Ovary (tissue), 3 donors: ENCODE measurements at regions not wholly inside any gene's neighbourhood (a gene's known extent, or its start where the extent isn't known, plus 50 kb on each side); places are given as distances from the start of the nearest gene placed in this dataset.

Source experiments
- EP300 ChIP-seq: sonication (generic); formaldehyde crosslinking; IDR thresholded peaks from one replicate; pipeline ENCODE4 v1.6.1; 2017; ENCODE audit warnings: antibody characterized with exemption
- POLR2A ChIP-seq: fragments of 450-650 bp; IDR thresholded peaks from one replicate; pipeline ENCODE4 v1.6.1; 2017; ENCODE audit warnings: antibody characterized with exemption, mild to moderate bottlenecking, moderate library complexity
- TF ChIP-seq, protein P1 (sequence below), 3 donors: fragments of 450-650 bp in 2 of 3; fragments of 200-600 bp in 1 of 3; IDR thresholded peaks; one replicate each; pipeline versions ENCODE4 v1.5.1 to v1.8.0; 2016 to 2022; ENCODE audit warnings: antibody characterized with exemption in 3 of 3, mild to moderate bottlenecking in 1 of 3
- donor health status: DM: no; HTN: no; CAD: no.

DNA sequence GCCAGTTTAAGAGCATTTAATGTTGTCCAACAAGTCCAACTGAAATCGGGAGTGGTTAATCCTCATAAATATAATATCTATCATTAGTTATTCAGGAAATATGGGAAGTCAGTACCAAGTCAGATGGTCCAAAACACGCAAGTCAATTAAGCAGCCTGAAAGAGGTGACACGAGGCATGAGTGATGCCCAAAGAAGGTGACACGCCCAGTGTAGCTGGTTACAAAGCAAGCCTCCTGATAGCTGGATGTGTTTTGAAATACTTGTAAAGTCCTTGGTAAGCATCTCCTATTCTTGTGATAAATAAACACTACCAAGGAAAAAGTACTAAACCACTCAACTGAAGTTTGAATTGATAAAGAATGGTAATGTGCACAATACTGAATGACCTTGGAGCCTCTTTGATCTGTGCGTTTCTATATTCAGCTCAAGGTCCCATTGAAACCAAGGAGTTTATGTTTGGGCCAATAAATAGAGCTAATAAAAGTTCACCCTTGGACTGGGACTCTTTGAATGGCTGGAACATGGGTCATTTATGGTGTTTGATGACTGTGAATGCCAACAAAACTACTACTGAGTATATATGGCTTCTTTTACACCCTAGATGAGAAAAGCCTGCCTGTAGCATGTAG is 93.2 kb upstream of the KLF3 start:
- TF ChIP-seq, protein P1, sequence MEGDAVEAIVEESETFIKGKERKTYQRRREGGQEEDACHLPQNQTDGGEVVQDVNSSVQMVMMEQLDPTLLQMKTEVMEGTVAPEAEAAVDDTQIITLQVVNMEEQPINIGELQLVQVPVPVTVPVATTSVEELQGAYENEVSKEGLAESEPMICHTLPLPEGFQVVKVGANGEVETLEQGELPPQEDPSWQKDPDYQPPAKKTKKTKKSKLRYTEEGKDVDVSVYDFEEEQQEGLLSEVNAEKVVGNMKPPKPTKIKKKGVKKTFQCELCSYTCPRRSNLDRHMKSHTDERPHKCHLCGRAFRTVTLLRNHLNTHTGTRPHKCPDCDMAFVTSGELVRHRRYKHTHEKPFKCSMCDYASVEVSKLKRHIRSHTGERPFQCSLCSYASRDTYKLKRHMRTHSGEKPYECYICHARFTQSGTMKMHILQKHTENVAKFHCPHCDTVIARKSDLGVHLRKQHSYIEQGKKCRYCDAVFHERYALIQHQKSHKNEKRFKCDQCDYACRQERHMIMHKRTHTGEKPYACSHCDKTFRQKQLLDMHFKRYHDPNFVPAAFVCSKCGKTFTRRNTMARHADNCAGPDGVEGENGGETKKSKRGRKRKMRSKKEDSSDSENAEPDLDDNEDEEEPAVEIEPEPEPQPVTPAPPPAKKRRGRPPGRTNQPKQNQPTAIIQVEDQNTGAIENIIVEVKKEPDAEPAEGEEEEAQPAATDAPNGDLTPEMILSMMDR (IDR thresholded peaks at IDR 0.05) = no peak
- TF ChIP-seq POLR2A (no peak), EP300 (no peak)
